Glutamatergic neuron (in vitro differentiated cells): ENCODE measurements at regions not wholly inside any gene's neighbourhood (a gene's known extent, or its start where the extent isn't known, plus 50 kb on each side); places are given as distances from the start of the nearest gene placed in this dataset.

Experiments
- DNase-seq: peaks from one replicate; pipeline ENCODE4 v3.0.0; 2022
- H3K27ac Mint-ChIP-seq: one replicate; pipeline ENCODE4 v1.8.0; 2020; ENCODE audit warnings: mild to moderate bottlenecking, mixed read lengths, inconsistent platforms; ENCODE audit not compliant: unreplicated experiment
- H3K27me3 Mint-ChIP-seq: one replicate; pipeline ENCODE4 v1.8.0; 2020; ENCODE audit warnings: mild to moderate bottlenecking, moderate library complexity, mixed read lengths, inconsistent platforms; ENCODE audit not compliant: unreplicated experiment
- H3K36me3 Mint-ChIP-seq: one replicate; pipeline ENCODE4 v1.8.0; 2020; ENCODE audit warnings: mild to moderate bottlenecking, mixed read lengths, inconsistent platforms; ENCODE audit not compliant: unreplicated experiment
- H3K4me1 Mint-ChIP-seq: one replicate; pipeline ENCODE4 v1.8.0; 2020; ENCODE audit warnings: mild to moderate bottlenecking, low read depth, mixed read lengths, inconsistent platforms; ENCODE audit not compliant: unreplicated experiment
- H3K4me3 Mint-ChIP-seq: one replicate; pipeline ENCODE4 v1.8.0; 2020; ENCODE audit warnings: mild to moderate bottlenecking, mixed read lengths, inconsistent platforms; ENCODE audit not compliant: unreplicated experiment
- H3K9me3 Mint-ChIP-seq: one replicate; pipeline ENCODE4 v1.8.0; 2020; ENCODE audit warnings: mild to moderate bottlenecking, moderate library complexity, mixed read lengths, inconsistent platforms; ENCODE audit not compliant: unreplicated experiment
- CTCF ChIP-seq: fragments of 200-600 bp; sonication (generic); IDR thresholded peaks from one replicate; pipeline ENCODE4 v1.5.0; 2021; ENCODE audit not compliant: partially characterized antibody, unreplicated experiment

- Mint-ChIP-seq H3K27me3 (peaks cover 4% of the 10 kb centered on the region), H3K27ac (peak overlapping the region; percentile 73), H3K4me3 (peak overlapping the region; percentile 55), H3K36me3 (no peaks in the 10 kb centered on the region), H3K4me1 (peaks cover 45% of the 10 kb centered on the region), H3K9me3 (peaks cover 6% of the 10 kb centered on the region)
- DNase-seq: peak; percentile 95
- peak; percentile 88 for TF ChIP-seq CTCF
These were observed 163.4 kb upstream of the CIBAR2 start for GRCh38 chr16:85275533-85276249.

- Mint-ChIP-seq H3K27me3 (peaks cover 2% of the 10 kb centered on the region), H3K27ac (no peak overlapping the region), H3K9me3 (peaks cover 4% of the 10 kb centered on the region), H3K4me3 (peak overlapping the region; percentile 49), H3K36me3 (no peaks in the 10 kb centered on the region), H3K4me1 (peaks cover 44% of the 10 kb centered on the region)
- TF ChIP-seq CTCF: no peak
- DNase-seq: no peak
These were observed 164.0 kb upstream of the CIBAR2 start for GRCh38 chr16:85276258-85276657.

GRCh38 chr16:85276721-85277120 lies 164.4 kb upstream of the CIBAR2 start:
- Mint-ChIP-seq H3K27me3 (peaks cover 2% of the 10 kb centered on the region), H3K4me1 (peaks cover 45% of the 10 kb centered on the region), H3K9me3 (peaks cover 7% of the 10 kb centered on the region), H3K36me3 (no peaks in the 10 kb centered on the region), H3K27ac (no peak overlapping the region), H3K4me3 (no peak overlapping the region)
- no peak for TF ChIP-seq CTCF
- no peak for DNase-seq

GRCh38 chr16:85278839-85279238 lies 166.6 kb upstream of the CIBAR2 start:
- Mint-ChIP-seq H3K9me3 (peaks cover 7% of the 10 kb centered on the region), H3K36me3 (no peaks in the 10 kb centered on the region), H3K4me1 (peaks cover 52% of the 10 kb centered on the region), H3K27me3 (peaks cover 4% of the 10 kb centered on the region), H3K4me3 (peak overlapping the region; percentile 80), H3K27ac (peak overlapping the region; percentile 97)
- no peak for DNase-seq
- no peak for TF ChIP-seq CTCF

GRCh38 chr16:85279402-85279801 lies 167.1 kb upstream of the CIBAR2 start:
- no peak for DNase-seq
- Mint-ChIP-seq H3K27me3 (peaks cover 4% of the 10 kb centered on the region), H3K4me3 (peak overlapping the region; percentile 80), H3K4me1 (peaks cover 55% of the 10 kb centered on the region), H3K9me3 (peaks cover 7% of the 10 kb centered on the region), H3K36me3 (no peaks in the 10 kb centered on the region), H3K27ac (peak overlapping the region; percentile 97)
- no peak for TF ChIP-seq CTCF
